Sigmoid colon (tissue), 6 donors: ENCODE measurements at regions not wholly inside any gene's neighbourhood (a gene's known extent, or its start where the extent isn't known, plus 50 kb on each side); places are given as distances from the start of the nearest gene placed in this dataset.

Experiments used
- DNase-seq: peaks from one replicate; pipeline ENCODE4 v3.0.0-alpha.2; 2019
- H3K27ac ChIP-seq, 4 donors: fragments of 200-600 bp; sonication (generic); one replicate each; pipeline ENCODE4 v1.5.1; 2016 to 2019; ENCODE audit warnings: mild to moderate bottlenecking in 1 of 4
- H3K27me3 ChIP-seq, 3 donors: fragments of 200-600 bp; sonication (generic); one replicate each; pipeline ENCODE4 v1.5.1; 2019; ENCODE audit warnings: mild to moderate bottlenecking in 1 of 3
- H3K36me3 ChIP-seq, 4 donors: fragments of 200-600 bp; sonication (generic); one replicate each; pipeline ENCODE4 v1.5.1; 2016 to 2019
- H3K4me1 ChIP-seq, 4 donors: fragments of 200-600 bp; sonication (generic); one replicate each; pipeline ENCODE4 v1.5.1; 2017 to 2019
- H3K4me3 ChIP-seq, 4 donors: fragments of 200-600 bp; sonication (generic); one replicate each; pipeline ENCODE4 v1.5.1; 2017 to 2019; ENCODE audit warnings: mild to moderate bottlenecking in 2 of 4, moderate library complexity in 1 of 4
- H3K9me3 ChIP-seq, 4 donors: fragments of 200-600 bp in 3 of 4; sonication (generic) in 3 of 4; one replicate each; pipeline versions ENCODE4 v1.5.1 to v1.6.1; 2013 to 2019
- CTCF ChIP-seq, 4 experiments: fragments of 450-650 bp in 3 of 4; fragments of 200-600 bp in 1 of 4; IDR thresholded peaks; one replicate each; pipeline ENCODE4 v1.5.1; 2016 to 2019; ENCODE audit warnings: antibody characterized with exemption in 4 of 4, mild to moderate bottlenecking in 3 of 4, moderate library complexity in 2 of 4
- EP300 ChIP-seq, 4 donors: sonication (generic); formaldehyde crosslinking; IDR thresholded peaks; one replicate each; pipeline ENCODE4 v1.6.1; 2017; ENCODE audit warnings: antibody characterized with exemption in 4 of 4
- POLR2A ChIP-seq, 2 donors: fragments of 450-650 bp; IDR thresholded peaks; one replicate each; pipeline ENCODE4 v1.6.1; 2016; ENCODE audit warnings: antibody characterized with exemption in 2 of 2, mild to moderate bottlenecking in 2 of 2, moderate library complexity in 2 of 2
- POLR2AphosphoS5 ChIP-seq, 4 donors: sonication (generic); formaldehyde crosslinking; IDR thresholded peaks; one replicate each; pipeline ENCODE4 v1.6.1; 2017; ENCODE audit warnings: antibody characterized with exemption in 4 of 4
- WGBS, 2 donors: extraction: QIAGEN DNeasy Blood & Tissue Kit; methylation state at CpG; one replicate each; pipeline ENCODE4 v1.1.7; 2013; 5-methylcytosine and 5-hydroxymethylcytosine counted together
- intact Hi-C: fragments of 100-400 bp; cut with DNase I; formaldehyde crosslinking; loops from one replicate; pipeline ENCODE4 v1.15.1; 2023
- donor health status: healthy with polysubstance abuse.
- donor health status: healthy.

DNA sequence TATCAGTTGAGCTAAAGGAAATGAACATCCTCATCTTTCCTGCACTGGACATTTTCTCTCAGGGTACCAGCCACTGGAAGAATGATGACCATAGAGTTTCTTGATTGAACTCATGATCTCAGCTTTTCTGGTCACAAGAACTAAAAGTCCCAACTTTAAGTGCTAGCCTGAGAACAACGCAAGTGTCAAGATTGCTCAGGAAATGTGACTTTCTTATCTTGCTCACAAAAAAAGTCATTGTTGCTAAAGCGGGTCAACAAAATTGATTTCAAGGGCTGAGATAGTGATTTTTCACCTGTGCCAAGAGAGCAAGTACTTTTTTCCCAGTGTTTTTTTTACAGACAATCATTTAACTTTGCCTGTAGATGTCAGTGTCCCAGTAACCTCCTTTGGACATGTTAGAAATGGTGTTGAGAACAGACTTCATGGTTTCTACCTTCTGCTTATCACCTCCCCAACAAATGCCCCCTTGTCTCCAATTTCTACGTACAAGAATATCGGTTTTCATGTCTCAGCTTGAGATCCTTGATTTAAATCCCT lies 125.9 kb downstream of the SEMA6D start:
- intact Hi-C loops = no loop called here
- WGBS, 2 donors = 93 to 95% methylated on average over 4 of the region's 4 CpGs

DNA sequence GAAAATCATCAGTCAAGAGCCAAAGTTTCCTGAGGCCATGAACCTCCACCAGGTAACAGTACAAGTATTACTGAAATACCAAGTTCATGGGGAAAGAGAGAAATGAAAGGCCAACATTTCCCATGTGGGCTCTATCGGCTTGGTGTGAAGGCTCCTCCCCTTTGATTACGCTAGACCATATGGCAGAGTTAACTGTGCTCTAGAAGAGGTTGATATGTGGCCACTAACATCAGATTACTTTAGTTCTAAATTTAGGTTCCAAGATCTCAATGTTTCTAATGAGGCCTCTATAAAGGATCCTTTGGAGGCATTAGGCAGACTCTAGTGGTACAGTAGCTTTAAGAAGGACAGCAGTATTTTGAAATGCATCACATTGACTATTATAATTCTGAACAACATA lies 127.1 kb downstream of the SEMA6D start:
- Histone ChIP-seq H3K4me1 (no peaks in the 10 kb centered on the region), H3K27me3 (no peaks in the 10 kb centered on the region), H3K4me3 (no peak overlapping the region), H3K9me3 (no peaks in the 10 kb centered on the region), H3K36me3 (no peaks in the 10 kb centered on the region), H3K27ac (no peak overlapping the region)
- intact Hi-C loops = no loop called here
- DNase-seq = no peak
- TF ChIP-seq EP300 (IDR thresholded peaks at IDR 0.05) (no peak), CTCF (IDR thresholded peaks at IDR 0.05) (no peak), POLR2A (IDR thresholded peaks at IDR 0.05) (no peak), POLR2AphosphoS5 (IDR thresholded peaks at IDR 0.05) (no peak)
- WGBS, 2 donors = 91 to 92% methylated on average over 2 of the region's 2 CpGs

More for the DNA sequence above, 125.9 kb downstream of the SEMA6D start:
- no peak overlapping the region for H3K4me3 ChIP-seq
- no peaks in the 10 kb centered on the region for H3K27me3 ChIP-seq
- DNase-seq = no peak
- no peaks in the 10 kb centered on the region for H3K9me3 ChIP-seq
- no peaks in the 10 kb centered on the region for H3K4me1 ChIP-seq
- no peaks in the 10 kb centered on the region for H3K36me3 ChIP-seq
- no peak for TF ChIP-seq CTCF (IDR thresholded peaks at IDR 0.05)
- TF ChIP-seq POLR2AphosphoS5 (IDR thresholded peaks at IDR 0.05) = no peak
- no peak for TF ChIP-seq POLR2A (IDR thresholded peaks at IDR 0.05)
- no peak for TF ChIP-seq EP300 (IDR thresholded peaks at IDR 0.05)
- H3K27ac ChIP-seq = no peak overlapping the region

GRCh38 chr15:47846128-47846868 lies 129.0 kb downstream of the SEMA6D start:
- Histone ChIP-seq H3K27ac (no peak overlapping the region), H3K27me3 (no peaks in the 10 kb centered on the region), H3K4me1 (no peaks in the 10 kb centered on the region), H3K9me3 (no peaks in the 10 kb centered on the region), H3K4me3 (no peak overlapping the region), H3K36me3 (no peaks in the 10 kb centered on the region)
- TF ChIP-seq CTCF (IDR thresholded peaks at IDR 0.05) = no peak
- no peak for TF ChIP-seq POLR2AphosphoS5 (IDR thresholded peaks at IDR 0.05)
- no peak for TF ChIP-seq POLR2A (IDR thresholded peaks at IDR 0.05)
- TF ChIP-seq EP300 (IDR thresholded peaks at IDR 0.05) = no peak
- intact Hi-C loops = no loop called here
- no peak for DNase-seq
- WGBS, 2 donors = 77 to 79% methylated on average over 2 of the region's 2 CpGs

GRCh38 chr15:47846876-47847275 lies 129.6 kb downstream of the SEMA6D start:
- Histone ChIP-seq H3K27me3 (no peaks in the 10 kb centered on the region), H3K27ac (no peak overlapping the region), H3K4me1 (no peaks in the 10 kb centered on the region), H3K9me3 (no peaks in the 10 kb centered on the region), H3K4me3 (no peak overlapping the region), H3K36me3 (no peaks in the 10 kb centered on the region)
- no peak for DNase-seq
- intact Hi-C loops = no loop called here
- WGBS, 2 donors = 59 to 89% methylated on average over 3 of the region's 3 CpGs
- no peak for TF ChIP-seq EP300 (IDR thresholded peaks at IDR 0.05)
- no peak for TF ChIP-seq POLR2AphosphoS5 (IDR thresholded peaks at IDR 0.05)
- no peak for TF ChIP-seq CTCF (IDR thresholded peaks at IDR 0.05)
